GM12864 (cell line): ENCODE measurements at regions not wholly inside any gene's neighbourhood (a gene's known extent, or its start where the extent isn't known, plus 50 kb on each side); places are given as distances from the start of the nearest gene placed in this dataset.

Experiments used
- DNase-seq: peaks from one replicate; pipeline ENCODE4 v3.0.0-alpha.2; 2011; ENCODE audit warnings: low read depth
- H3K4me3 ChIP-seq: 2 replicates; pipeline ENCODE4 v1.5.1; 2011; ENCODE audit warnings: mild to moderate bottlenecking, low read depth, low read length, control low read depth
- TF ChIP-seq, protein P1 (sequence below): IDR thresholded peaks from 2 replicates; pipeline ENCODE4 v1.5.1; 2011; ENCODE audit warnings: low read depth, mild to moderate bottlenecking, moderate library complexity, low read length, control low read depth, inconsistent platforms; ENCODE audit errors: missing control alignments

DNA sequence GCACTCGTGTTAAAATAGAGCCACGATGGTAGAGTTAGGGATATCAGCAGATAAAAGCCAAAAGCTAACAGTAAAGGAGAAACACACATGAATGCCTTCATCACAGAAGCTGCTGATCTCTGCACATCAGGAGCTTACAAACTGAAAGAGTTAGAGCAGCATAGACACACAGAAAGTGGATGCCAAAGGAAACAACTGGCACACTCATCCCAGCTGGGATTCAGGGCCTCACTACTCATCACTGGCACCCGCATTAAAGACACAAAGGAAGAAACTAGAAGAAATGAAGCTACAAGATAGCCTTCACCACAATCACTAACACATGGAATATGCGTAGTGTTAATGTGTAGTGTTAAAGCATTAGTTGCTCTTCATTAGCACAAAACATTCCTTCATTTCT is 156.4 kb upstream of the TBL1X start:
- H3K4me3 ChIP-seq = no peak overlapping the region
- TF ChIP-seq, protein P1, sequence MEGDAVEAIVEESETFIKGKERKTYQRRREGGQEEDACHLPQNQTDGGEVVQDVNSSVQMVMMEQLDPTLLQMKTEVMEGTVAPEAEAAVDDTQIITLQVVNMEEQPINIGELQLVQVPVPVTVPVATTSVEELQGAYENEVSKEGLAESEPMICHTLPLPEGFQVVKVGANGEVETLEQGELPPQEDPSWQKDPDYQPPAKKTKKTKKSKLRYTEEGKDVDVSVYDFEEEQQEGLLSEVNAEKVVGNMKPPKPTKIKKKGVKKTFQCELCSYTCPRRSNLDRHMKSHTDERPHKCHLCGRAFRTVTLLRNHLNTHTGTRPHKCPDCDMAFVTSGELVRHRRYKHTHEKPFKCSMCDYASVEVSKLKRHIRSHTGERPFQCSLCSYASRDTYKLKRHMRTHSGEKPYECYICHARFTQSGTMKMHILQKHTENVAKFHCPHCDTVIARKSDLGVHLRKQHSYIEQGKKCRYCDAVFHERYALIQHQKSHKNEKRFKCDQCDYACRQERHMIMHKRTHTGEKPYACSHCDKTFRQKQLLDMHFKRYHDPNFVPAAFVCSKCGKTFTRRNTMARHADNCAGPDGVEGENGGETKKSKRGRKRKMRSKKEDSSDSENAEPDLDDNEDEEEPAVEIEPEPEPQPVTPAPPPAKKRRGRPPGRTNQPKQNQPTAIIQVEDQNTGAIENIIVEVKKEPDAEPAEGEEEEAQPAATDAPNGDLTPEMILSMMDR = no peak
- no peak for DNase-seq

DNA sequence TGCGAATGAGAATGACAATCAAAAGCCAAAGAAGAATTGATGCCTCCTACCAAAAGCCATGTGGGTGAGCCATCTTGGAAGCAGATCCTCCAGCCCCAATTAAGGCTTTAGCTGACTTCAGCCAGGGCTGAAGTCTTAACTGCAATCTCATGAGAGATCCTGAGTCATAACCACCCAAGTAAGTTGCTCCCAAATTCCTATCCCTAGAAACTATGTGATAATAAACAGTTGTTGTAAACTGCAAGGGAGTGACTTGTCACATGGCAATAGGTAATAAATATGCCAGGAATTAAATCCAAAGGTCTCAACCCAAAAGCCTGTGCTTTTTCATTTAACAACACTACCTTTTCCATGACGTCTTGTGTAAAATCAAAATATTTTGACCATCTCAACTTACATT is 154.2 kb upstream of the TBL1X start:
- TF ChIP-seq, protein P1 = no peak
- H3K4me3 ChIP-seq = no peak overlapping the region
- no peak for DNase-seq

DNA sequence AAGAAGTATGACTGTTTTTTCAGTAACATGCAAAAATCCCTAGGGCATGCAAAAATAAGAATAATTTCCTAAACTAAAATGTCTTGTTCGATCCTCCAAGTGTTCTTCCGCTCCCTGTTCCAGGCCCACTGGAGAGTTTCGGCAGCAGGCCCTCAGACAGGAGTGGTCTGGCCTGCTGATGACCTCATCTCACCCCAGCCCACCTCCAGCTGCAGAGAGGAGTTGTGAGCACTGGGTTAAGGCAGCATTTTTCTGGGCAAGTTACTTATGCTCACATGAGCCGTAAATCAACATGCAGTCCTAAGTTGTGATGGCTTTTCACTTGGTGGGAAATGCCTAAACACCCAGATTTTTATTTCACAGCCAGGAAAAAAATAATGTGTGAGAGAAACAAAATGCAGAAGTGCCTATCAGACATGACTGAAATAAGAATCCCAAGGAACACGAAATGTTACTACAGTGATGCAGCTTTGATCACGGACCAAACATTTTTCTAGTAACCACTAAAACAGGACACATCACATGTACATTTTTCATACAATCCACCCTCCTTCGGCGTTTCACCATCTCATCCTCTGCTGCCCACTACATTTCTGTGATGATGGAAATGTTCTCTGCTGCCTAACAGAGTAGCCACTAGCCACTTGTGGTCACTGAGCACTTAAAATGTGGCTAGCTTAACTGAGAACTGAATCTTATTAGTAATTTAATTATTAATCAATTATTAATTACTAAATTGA is 153.3 kb upstream of the TBL1X start:
- TF ChIP-seq, protein P1 = no peak
- H3K4me3 ChIP-seq = no peak overlapping the region
- DNase-seq = no peak

DNA sequence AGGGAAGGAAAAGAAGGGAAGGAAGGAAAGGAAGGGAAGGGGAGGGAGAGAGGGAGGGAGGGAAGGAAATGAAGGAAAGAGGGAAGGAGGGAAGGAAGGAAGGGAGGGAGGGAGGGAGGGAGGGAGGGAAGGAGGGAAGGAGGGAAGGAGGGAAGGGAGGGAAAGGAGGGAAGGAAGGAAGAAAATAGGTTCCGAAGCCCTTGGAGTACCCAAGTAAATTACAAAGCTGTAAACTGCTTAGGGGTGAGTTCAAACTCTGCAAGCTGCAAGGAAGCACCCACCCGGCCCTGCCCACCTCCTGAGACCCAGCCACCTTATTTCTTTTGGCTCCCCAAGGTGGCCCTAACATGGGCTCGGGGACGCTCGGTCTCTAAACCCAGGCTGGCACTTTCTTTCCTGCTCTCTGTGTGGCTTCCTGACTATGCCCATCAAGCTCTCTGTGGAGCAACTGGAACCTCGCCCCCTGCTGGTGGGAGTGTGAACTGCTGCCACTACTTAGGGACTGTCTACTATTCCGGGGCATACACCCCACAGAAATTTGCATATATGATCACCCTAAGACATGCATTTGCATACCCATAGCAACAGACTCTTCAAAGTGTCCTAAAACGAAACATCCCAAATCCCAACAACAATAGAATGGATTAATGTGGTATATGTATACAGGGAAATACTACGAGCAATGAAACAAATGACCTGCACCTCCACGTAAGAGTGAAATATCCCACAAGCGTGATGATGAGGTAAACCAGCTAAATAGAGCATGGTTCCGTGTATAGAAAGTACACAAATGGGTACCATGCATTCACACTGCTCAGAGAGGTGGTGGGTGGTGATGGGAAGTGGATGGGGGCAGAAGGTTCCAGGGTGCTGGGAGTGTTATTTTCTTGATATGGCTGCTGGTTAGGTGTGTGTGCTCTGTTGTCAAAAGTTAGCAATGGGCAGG is 151.7 kb upstream of the TBL1X start:
- no peak overlapping the region for H3K4me3 ChIP-seq
- no peak for DNase-seq
- TF ChIP-seq, protein P1 = peak; percentile 77

DNA sequence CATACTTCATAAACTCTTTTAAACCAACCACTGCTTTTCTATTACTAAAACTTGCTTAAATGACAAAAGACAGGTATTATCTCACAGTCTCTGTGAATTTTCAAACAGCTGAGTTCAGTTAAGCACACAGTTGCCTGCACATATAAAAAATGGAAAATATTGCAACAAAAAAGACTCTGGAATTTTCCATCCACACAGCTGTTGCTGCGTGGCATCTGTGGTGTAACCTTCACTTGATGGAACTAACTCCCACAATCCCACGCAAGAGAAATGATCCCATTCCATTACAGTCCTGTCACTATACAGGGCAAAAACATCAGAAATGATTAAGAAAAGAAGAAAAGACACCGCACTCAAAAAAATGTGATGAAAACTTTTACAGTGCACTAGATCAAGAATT is 149.8 kb upstream of the TBL1X start:
- H3K4me3 ChIP-seq = no peak overlapping the region
- DNase-seq = no peak
- TF ChIP-seq, protein P1 = no peak

DNA sequence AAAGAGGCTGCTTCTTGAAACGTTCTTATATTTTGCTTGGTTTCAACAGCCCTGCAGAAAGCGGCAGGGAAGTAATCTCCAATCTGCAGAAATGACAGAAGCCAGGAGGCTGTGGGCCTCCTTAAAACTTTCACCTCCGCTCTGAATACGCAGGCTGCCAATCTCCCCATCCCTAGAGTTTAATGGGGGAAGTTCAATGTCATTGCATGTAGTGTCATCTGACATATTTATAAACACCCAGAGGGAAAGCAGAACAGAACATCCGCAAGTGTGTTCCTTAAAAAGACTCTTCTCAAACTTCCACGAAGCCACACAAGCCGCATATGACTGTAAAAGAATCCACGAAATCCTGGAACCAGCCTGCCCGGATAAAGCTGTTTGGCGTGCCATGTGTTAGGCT is 148.8 kb upstream of the TBL1X start:
- TF ChIP-seq, protein P1 = no peak
- no peak for DNase-seq
- H3K4me3 ChIP-seq = no peak overlapping the region

DNA sequence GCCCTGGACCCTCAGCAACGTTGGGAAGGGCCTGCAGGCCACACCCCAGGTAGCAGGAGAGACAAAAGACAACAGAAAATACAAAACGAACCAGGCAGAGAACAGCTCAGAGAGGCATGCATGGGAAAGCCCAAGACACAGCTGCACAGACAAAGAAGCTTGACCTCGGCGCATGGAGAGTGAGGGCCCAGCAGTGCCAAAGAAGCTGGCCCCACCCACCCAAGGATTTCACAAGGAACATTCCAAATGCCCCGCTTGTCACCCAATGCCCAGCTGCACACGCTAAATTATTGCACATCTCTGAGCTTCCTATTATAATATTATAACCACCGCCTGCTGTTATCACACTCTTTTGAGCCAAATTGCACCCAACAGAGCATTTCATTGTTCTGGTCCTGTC is 147.7 kb upstream of the TBL1X start:
- DNase-seq = no peak
- no peak overlapping the region for H3K4me3 ChIP-seq
- TF ChIP-seq, protein P1 = no peak
